ENCODE measurements at regions not wholly inside any gene's neighbourhood (a gene's known extent, or its start where the extent isn't known, plus 50 kb on each side); places are given as distances from the start of the nearest gene placed in this dataset.

DNA sequence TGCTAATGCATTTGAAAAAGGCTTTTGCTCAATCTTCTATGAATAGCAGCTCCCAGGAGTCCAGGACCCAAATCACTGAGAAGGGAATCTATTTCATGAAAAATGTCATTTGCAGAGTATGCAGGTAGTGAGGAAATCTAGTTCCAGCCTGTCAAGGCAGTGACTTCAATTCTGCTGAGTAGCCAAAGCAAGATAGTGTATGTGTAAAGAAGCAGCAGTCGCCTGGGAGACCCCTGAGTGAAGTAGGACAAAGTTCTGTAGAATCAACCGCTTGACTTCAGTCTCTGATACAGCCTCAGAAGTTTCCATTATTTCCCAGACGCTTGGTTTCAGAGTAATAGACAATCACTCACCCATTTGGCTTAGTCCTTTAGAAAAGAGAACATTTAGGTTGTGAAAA lies 435.6 kb upstream of the LRFN5 start:
- Histone ChIP-seq H3K27me3 (ENCODE audit: control insufficient read depth, insufficient read depth, low read length) (no peaks in the 10 kb centered on the region), H3K4me3 (ENCODE audit: low read depth, low read length) (no peak overlapping the region), H3K36me3 (ENCODE audit: control insufficient read depth, insufficient read depth, low read length) (no peaks in the 10 kb centered on the region)
- TF ChIP-seq, protein P1, sequence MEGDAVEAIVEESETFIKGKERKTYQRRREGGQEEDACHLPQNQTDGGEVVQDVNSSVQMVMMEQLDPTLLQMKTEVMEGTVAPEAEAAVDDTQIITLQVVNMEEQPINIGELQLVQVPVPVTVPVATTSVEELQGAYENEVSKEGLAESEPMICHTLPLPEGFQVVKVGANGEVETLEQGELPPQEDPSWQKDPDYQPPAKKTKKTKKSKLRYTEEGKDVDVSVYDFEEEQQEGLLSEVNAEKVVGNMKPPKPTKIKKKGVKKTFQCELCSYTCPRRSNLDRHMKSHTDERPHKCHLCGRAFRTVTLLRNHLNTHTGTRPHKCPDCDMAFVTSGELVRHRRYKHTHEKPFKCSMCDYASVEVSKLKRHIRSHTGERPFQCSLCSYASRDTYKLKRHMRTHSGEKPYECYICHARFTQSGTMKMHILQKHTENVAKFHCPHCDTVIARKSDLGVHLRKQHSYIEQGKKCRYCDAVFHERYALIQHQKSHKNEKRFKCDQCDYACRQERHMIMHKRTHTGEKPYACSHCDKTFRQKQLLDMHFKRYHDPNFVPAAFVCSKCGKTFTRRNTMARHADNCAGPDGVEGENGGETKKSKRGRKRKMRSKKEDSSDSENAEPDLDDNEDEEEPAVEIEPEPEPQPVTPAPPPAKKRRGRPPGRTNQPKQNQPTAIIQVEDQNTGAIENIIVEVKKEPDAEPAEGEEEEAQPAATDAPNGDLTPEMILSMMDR (IDR thresholded peaks at IDR 0.05; ENCODE audit: insufficient read depth, low read length, poor library complexity, severe bottlenecking), result no peak
- DNase-seq (ENCODE audit: low read depth), result no peak

DNA sequence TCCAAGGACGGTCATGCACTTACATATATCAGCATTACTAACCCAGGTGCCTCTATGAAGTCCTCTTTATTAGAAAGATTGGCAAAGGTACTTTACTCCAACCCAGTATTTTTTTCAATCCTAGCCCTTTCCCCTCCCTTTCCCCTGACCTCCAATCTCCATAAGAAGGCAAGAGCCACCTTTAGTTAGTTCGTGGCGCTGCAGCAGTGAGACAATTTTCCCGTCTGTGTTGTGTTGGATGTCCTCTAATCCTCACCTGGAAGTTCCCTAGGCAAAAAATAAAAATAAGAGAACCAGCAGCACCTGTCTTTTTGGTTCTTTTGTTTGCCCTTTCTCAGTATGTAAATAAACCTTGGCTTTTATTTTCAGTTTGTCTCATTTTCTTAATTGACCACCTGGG lies 439.6 kb upstream of the LRFN5 start:
- no peak for DNase-seq (ENCODE audit: low read depth)
- Histone ChIP-seq H3K27me3 (ENCODE audit: control insufficient read depth, insufficient read depth, low read length) (no peaks in the 10 kb centered on the region), H3K4me3 (ENCODE audit: low read depth, low read length) (no peak overlapping the region), H3K36me3 (ENCODE audit: control insufficient read depth, insufficient read depth, low read length) (no peaks in the 10 kb centered on the region)
- TF ChIP-seq, protein P1 (IDR thresholded peaks at IDR 0.05; ENCODE audit: insufficient read depth, low read length, poor library complexity, severe bottlenecking), result no peak

DNA sequence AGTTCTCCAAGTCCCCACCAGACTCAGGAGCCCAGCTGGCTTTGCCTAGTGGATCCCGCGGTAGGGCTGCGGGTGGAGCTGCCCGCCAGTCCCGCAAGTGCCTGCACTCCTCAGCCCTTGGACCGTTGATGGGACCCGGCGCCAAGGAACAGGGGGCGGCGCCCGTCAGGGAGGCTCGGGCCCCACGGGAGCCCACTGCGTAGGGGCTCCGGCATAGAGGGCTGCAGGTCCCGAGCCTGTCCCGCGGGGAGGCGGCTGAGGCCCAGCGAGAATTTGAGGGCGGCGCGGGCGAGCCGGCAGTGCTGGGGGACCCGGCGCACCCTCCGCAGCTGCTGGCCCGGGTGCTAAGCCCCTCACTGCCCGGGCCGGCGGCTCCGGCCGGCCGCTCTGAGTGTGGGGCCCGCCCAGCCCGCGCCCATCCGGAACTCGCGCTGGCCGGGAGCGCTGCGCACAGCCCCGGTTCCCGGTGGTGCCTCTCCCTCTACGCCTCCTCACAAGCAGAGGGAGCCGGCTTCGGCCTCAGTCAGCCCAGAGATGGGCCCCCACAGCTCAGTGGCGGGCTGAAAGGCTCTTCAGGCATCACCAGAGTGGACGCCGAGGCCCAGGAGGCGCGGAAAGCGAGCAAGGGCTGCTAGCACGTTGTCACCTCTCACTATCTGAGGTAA lies 452.4 kb upstream of the LRFN5 start:
- no peak for DNase-seq (ENCODE audit: low read depth)
- TF ChIP-seq, protein P1 (IDR thresholded peaks at IDR 0.05; ENCODE audit: insufficient read depth, low read length, poor library complexity, severe bottlenecking), result no peak
- H3K4me3 ChIP-seq (ENCODE audit: low read depth, low read length), result no peak overlapping the region
- no peaks in the 10 kb centered on the region for H3K27me3 ChIP-seq (ENCODE audit: control insufficient read depth, insufficient read depth, low read length)
- no peaks in the 10 kb centered on the region for H3K36me3 ChIP-seq (ENCODE audit: control insufficient read depth, insufficient read depth, low read length)

DNA sequence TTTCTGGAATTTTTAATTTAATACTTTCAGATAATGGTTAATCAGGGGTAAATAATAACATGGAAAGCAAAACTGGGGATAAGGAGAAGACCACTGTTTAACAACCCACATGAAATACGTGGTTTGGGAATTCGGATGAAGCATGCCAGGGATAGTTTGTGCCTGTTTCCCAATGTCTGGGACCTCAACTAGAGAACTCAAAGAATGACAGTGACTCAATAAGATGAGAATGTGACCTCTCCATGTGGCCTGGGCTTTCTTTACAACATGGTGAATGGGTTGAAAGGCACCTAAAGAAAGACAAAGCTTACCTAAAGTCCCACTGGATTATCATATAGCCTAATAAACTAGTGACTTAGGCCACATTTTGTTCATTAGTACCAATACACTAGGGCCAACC lies 460.3 kb upstream of the LRFN5 start:
- no peak for DNase-seq (ENCODE audit: low read depth)
- TF ChIP-seq, protein P1 (IDR thresholded peaks at IDR 0.05; ENCODE audit: insufficient read depth, low read length, poor library complexity, severe bottlenecking), result no peak
- Histone ChIP-seq H3K27me3 (ENCODE audit: control insufficient read depth, insufficient read depth, low read length) (no peaks in the 10 kb centered on the region), H3K36me3 (ENCODE audit: control insufficient read depth, insufficient read depth, low read length) (no peaks in the 10 kb centered on the region), H3K4me3 (ENCODE audit: low read depth, low read length) (no peak overlapping the region)

DNA sequence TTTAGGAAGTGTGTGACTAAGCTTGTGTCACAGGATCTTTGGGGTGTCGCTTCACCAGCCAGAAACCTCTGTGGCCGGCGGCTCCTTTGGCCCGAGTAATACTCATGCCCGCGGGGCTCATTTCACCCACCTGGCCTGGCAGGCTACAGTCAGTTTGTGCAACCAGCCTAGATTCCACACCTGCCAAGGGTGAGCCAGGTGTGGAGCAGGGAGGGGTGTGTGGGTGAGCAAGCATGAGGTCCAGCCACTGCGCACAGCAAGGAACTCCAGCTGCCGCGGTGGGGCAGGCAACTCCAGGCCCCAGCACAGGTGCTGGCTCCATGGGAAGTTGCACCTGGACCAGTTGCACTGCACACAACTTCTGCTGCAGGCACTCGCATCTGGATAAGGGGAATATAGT lies 462.3 kb upstream of the LRFN5 start:
- Histone ChIP-seq H3K36me3 (ENCODE audit: control insufficient read depth, insufficient read depth, low read length) (no peaks in the 10 kb centered on the region), H3K27me3 (ENCODE audit: control insufficient read depth, insufficient read depth, low read length) (no peaks in the 10 kb centered on the region), H3K4me3 (ENCODE audit: low read depth, low read length) (no peak overlapping the region)
- TF ChIP-seq, protein P1 (IDR thresholded peaks at IDR 0.05; ENCODE audit: insufficient read depth, low read length, poor library complexity, severe bottlenecking), result no peak
- DNase-seq (ENCODE audit: low read depth), result no peak

DNA sequence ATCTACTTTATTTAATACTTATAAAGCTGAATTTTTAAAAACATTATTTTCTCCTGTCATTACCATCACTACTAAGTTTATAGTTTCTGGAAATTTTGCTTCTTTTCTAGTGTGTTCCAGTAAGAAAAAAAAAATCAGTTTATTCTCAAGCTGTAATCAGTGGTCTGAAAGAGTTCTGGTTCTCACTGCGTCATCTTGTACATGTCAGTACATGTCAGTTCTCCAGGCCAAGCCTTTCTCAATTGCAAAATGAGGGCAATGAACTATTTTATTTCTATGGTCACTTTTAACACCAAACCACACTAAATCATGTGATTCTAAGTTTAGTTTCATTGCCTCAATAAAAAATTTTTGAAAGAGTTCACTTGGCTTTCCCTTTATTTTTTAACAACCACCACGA lies 468.9 kb upstream of the LRFN5 start:
- Histone ChIP-seq H3K36me3 (ENCODE audit: control insufficient read depth, insufficient read depth, low read length) (no peaks in the 10 kb centered on the region), H3K4me3 (ENCODE audit: low read depth, low read length) (no peak overlapping the region), H3K27me3 (ENCODE audit: control insufficient read depth, insufficient read depth, low read length) (no peaks in the 10 kb centered on the region)
- DNase-seq (ENCODE audit: low read depth), result no peak
- TF ChIP-seq, protein P1 (IDR thresholded peaks at IDR 0.05; ENCODE audit: insufficient read depth, low read length, poor library complexity, severe bottlenecking), result no peak
